H9 (cell line): ENCODE measurements at regions not wholly inside any gene's neighbourhood (a gene's known extent, or its start where the extent isn't known, plus 50 kb on each side); places are given as distances from the start of the nearest gene placed in this dataset.

ENCODE experiments used
- DNase-seq: peaks from one replicate; pipeline ENCODE4 v3.0.0-alpha.2; 2017
- H2AFZ ChIP-seq: one replicate; pipeline ENCODE4 v1.6.1; 2013; ENCODE audit warnings: mild to moderate bottlenecking, low read length, control low read depth, moderate library complexity
- H2AK5ac ChIP-seq: 2 replicates; pipeline ENCODE4 v1.6.1; 2013; ENCODE audit warnings: low read length, control low read depth, mixed read lengths; ENCODE audit not compliant: insufficient read length
- H2BK120ac ChIP-seq: one replicate; pipeline ENCODE4 v1.6.1; 2013; ENCODE audit warnings: low read depth, mild to moderate bottlenecking, low read length, control low read depth, inconsistent platforms; ENCODE audit not compliant: poor library complexity, severe bottlenecking
- H2BK12ac ChIP-seq: 2 replicates; pipeline ENCODE4 v1.6.1; 2013; ENCODE audit warnings: low read length, control low read depth, mixed read lengths, low read depth; ENCODE audit not compliant: insufficient read length
- H2BK15ac ChIP-seq: 2 replicates; pipeline ENCODE4 v1.6.1; 2013; ENCODE audit warnings: low read depth, low read length, control low read depth
- H2BK20ac ChIP-seq: one replicate; pipeline ENCODE4 v1.6.1; 2013; ENCODE audit warnings: low read depth, mild to moderate bottlenecking, low read length, control low read depth, inconsistent platforms; ENCODE audit not compliant: poor library complexity, severe bottlenecking
- H2BK5ac ChIP-seq: 2 replicates; pipeline ENCODE4 v1.6.1; 2013; ENCODE audit warnings: low read length, control low read depth, mixed read lengths; ENCODE audit not compliant: insufficient read length
- H3K14ac ChIP-seq: 2 replicates; pipeline ENCODE4 v1.6.1; 2013; ENCODE audit warnings: low read length, control low read depth; ENCODE audit not compliant: insufficient read depth
- H3K18ac ChIP-seq: 2 replicates; pipeline ENCODE4 v1.6.1; 2013; ENCODE audit warnings: low read depth, mild to moderate bottlenecking, mixed read lengths, low read length, control low read depth; ENCODE audit not compliant: insufficient read length
- H3K23ac ChIP-seq: 2 replicates; pipeline ENCODE4 v1.6.1; 2013; ENCODE audit warnings: low read length, control low read depth, mixed read lengths, low read depth; ENCODE audit not compliant: insufficient read length
- H3K23me2 ChIP-seq: 2 replicates; pipeline ENCODE4 v1.6.1; 2013; ENCODE audit warnings: low read depth, mild to moderate bottlenecking, mixed read lengths, low read length, control low read depth; ENCODE audit not compliant: insufficient read length, poor library complexity, severe bottlenecking
- H3K27ac ChIP-seq: 2 replicates; pipeline ENCODE4 v1.5.1; 2013; ENCODE audit warnings: low read length, control low read depth, mixed read lengths, low read depth; ENCODE audit not compliant: insufficient read length
- H3K27me3 ChIP-seq: 2 replicates; pipeline ENCODE4 v1.6.1; 2013; ENCODE audit warnings: low read length, control low read depth, inconsistent platforms; ENCODE audit not compliant: insufficient read depth
- H3K4ac ChIP-seq: 2 replicates; pipeline ENCODE4 v1.6.1; 2013; ENCODE audit warnings: low read depth, mild to moderate bottlenecking, control low read depth, inconsistent platforms, low read length, moderate library complexity
- H3K4me1 ChIP-seq: 2 replicates; pipeline ENCODE4 v1.6.1; 2013; ENCODE audit warnings: low read length, control low read depth, inconsistent platforms; ENCODE audit not compliant: insufficient read depth
- H3K4me2 ChIP-seq: 2 replicates; pipeline ENCODE4 v1.6.1; 2013; ENCODE audit warnings: low read length, control low read depth, mixed read lengths; ENCODE audit not compliant: insufficient read length, insufficient read depth
- H3K56ac ChIP-seq: 2 replicates; pipeline ENCODE4 v1.6.1; 2013; ENCODE audit warnings: low read depth, mild to moderate bottlenecking, mixed read lengths, low read length, control low read depth; ENCODE audit not compliant: insufficient read length
- H3K79me1 ChIP-seq: 2 replicates; pipeline ENCODE4 v1.6.1; 2013; ENCODE audit warnings: low read depth, mild to moderate bottlenecking, moderate library complexity, low read length, control low read depth, inconsistent platforms; ENCODE audit not compliant: insufficient read depth, poor library complexity, severe bottlenecking
- H3K79me2 ChIP-seq: 2 replicates; pipeline ENCODE4 v1.6.1; 2013; ENCODE audit warnings: low read length, control low read depth, inconsistent platforms; ENCODE audit not compliant: insufficient read depth
- H3K9ac ChIP-seq: 2 replicates; pipeline ENCODE4 v1.6.1; 2013; ENCODE audit warnings: low read length, control low read depth, mixed read lengths; ENCODE audit not compliant: insufficient read length; ENCODE audit errors: extremely low read depth
- H3K9me3 ChIP-seq: one replicate; pipeline ENCODE4 v1.6.1; 2013; ENCODE audit warnings: low read depth, low read length, inconsistent platforms; ENCODE audit not compliant: control insufficient read depth
- H3T11ph ChIP-seq: one replicate; pipeline ENCODE4 v1.6.1; 2013; ENCODE audit warnings: mild to moderate bottlenecking, low read length, control low read depth, inconsistent platforms
- H4K20me1 ChIP-seq: one replicate; pipeline ENCODE4 v1.6.1; 2013; ENCODE audit not compliant: control insufficient read depth, insufficient read length, insufficient read depth
- H4K5ac ChIP-seq: 2 replicates; pipeline ENCODE4 v1.6.1; 2013; ENCODE audit warnings: low read depth, mild to moderate bottlenecking, mixed read lengths, low read length, control low read depth; ENCODE audit not compliant: insufficient read length
- H4K8ac ChIP-seq: replicated peaks from 2 replicates; pipeline ENCODE4 v1.6.1; 2013; ENCODE audit warnings: low read length, control low read depth, mixed read lengths, low read depth; ENCODE audit not compliant: insufficient read length
- H4K91ac ChIP-seq: 2 replicates; pipeline ENCODE4 v1.6.1; 2013; ENCODE audit warnings: low read depth, mild to moderate bottlenecking, moderate library complexity, mixed read lengths, low read length, control low read depth; ENCODE audit not compliant: insufficient read length
- H3K27ac Mint-ChIP-seq, 3 experiments: 2 replicates in 2 of 3; 3 replicates in 1 of 3; pipeline ENCODE4 v1.8.0; 2020 to 2021; ENCODE audit warnings: mixed read lengths in 3 of 3, mild to moderate bottlenecking in 1 of 3, moderate library complexity in 1 of 3
- H3K27me3 Mint-ChIP-seq: 2 replicates; pipeline ENCODE4 v1.8.0; 2021; ENCODE audit warnings: low read depth, mild to moderate bottlenecking, moderate library complexity, mixed read lengths
- H3K36me3 Mint-ChIP-seq, 3 experiments: 2 replicates in 2 of 3; 3 replicates in 1 of 3; pipeline ENCODE4 v1.8.0; 2020 to 2021; ENCODE audit warnings: low read depth in 3 of 3, mixed read lengths in 3 of 3; ENCODE audit not compliant: insufficient read depth in 1 of 3
- H3K4me1 Mint-ChIP-seq, 2 experiments: 2 replicates each; pipeline ENCODE4 v1.8.0; 2020; ENCODE audit warnings: mixed read lengths in 2 of 2
- H3K4me3 Mint-ChIP-seq, 2 experiments: 2 replicates in 1 of 2; 3 replicates in 1 of 2; pipeline ENCODE4 v1.8.0; 2020 to 2021; ENCODE audit warnings: mild to moderate bottlenecking in 2 of 2, mixed read lengths in 2 of 2, moderate library complexity in 1 of 2
- H3K9me3 Mint-ChIP-seq, 2 experiments: 2 replicates in 1 of 2; 3 replicates in 1 of 2; pipeline ENCODE4 v1.8.0; 2020; ENCODE audit warnings: mild to moderate bottlenecking in 2 of 2, mixed read lengths in 2 of 2, moderate library complexity in 1 of 2
- CTCF ChIP-seq: fragments of 200-600 bp; sonication (generic); conservative IDR thresholded peaks from 3 replicates; pipeline ENCODE4 v1.8.0; 2021; ENCODE audit warnings: antibody characterized with exemption, mild to moderate bottlenecking
- WGBS: extraction: QIAGEN DNeasy Blood & Tissue Kit; methylation state at CpG from one replicate; pipeline ENCODE4 v1.1.7; 2013; ENCODE audit warnings: missing lambda C conversion rate, low lambda C conversion rate, mixed read lengths; ENCODE audit not compliant: insufficient read length; ENCODE audit errors: extremely low coverage; 5-methylcytosine and 5-hydroxymethylcytosine counted together

DNA sequence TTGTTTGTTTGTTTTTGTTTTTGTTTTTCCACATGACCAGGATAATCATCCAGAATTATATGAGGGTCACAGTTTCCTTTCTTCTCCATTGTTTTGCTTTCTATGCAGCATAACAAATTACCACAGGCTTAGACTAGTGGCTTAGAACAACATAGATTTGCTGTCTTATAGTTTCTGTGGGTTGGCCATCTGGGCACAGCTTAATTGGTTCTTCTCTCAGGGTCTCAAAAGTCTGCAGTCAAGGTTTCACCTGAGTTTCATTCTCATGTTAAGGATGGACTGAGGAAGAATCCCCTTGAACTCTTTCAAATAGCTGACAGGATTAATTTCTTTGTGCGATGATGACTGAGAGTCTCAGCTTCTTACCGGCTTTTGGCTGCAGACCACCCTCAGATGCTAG is 559.8 kb downstream of the PRDM9 start:
- no peak overlapping the region for H4K5ac ChIP-seq
- H3K14ac ChIP-seq, result no peak overlapping the region
- Mint-ChIP-seq H3K4me3 (no peak overlapping the region), H3K27me3 (no peaks in the 10 kb centered on the region), H3K4me1 (peaks cover 4 to 8% of the 10 kb centered on the region in 2 experiments), H3K27ac (no peak overlapping the region), H3K9me3 (peaks cover 0 to 3% of the 10 kb centered on the region in 2 experiments; a peak in 1 of 5 replicates), H3K36me3 (no peaks in the 10 kb centered on the region)
- no peaks in the 10 kb centered on the region for H4K20me1 ChIP-seq
- no peak for TF ChIP-seq CTCF
- H2BK20ac ChIP-seq, result no peak overlapping the region
- H2BK15ac ChIP-seq, result no peak overlapping the region
- no peak overlapping the region for H3K4me2 ChIP-seq
- no peak overlapping the region for H3K23ac ChIP-seq
- no peaks in the 10 kb centered on the region for H3K23me2 ChIP-seq
- no peak overlapping the region for H2BK5ac ChIP-seq
- no CpG with 5 or more reads among the region's 2 CpGs for WGBS
- H3K9ac ChIP-seq, result no peak overlapping the region
- no peak overlapping the region for H3K27ac ChIP-seq
- H2AK5ac ChIP-seq, result no peak overlapping the region
- H2BK120ac ChIP-seq, result no peak overlapping the region
- no peak overlapping the region for H4K91ac ChIP-seq
- H3K27me3 ChIP-seq, result no peaks in the 10 kb centered on the region
- no peak overlapping the region for H2AFZ ChIP-seq
- no peak for DNase-seq
- no peaks in the 10 kb centered on the region for H3K4me1 ChIP-seq
- no peak overlapping the region for H4K8ac ChIP-seq
- H3K79me2 ChIP-seq, result no peaks in the 10 kb centered on the region
- no peak overlapping the region for H3K18ac ChIP-seq
- H3K4ac ChIP-seq, result no peak overlapping the region
- no peak overlapping the region for H2BK12ac ChIP-seq
- no peak overlapping the region for H3T11ph ChIP-seq
- no peaks in the 10 kb centered on the region for H3K79me1 ChIP-seq
- no peaks in the 10 kb centered on the region for H3K9me3 ChIP-seq
- H3K56ac ChIP-seq, result no peak overlapping the region
